OCI-LY1 (cell line): ENCODE measurements at regions not wholly inside any gene's neighbourhood (a gene's known extent, or its start where the extent isn't known, plus 50 kb on each side); places are given as distances from the start of the nearest gene placed in this dataset.

Experiments
- H2AFZ ChIP-seq: fragments of 200-600 bp; sonication (generic), shearing (Covaris generic); 2 replicates; pipeline ENCODE4 v1.6.0; 2014; ENCODE audit warnings: antibody characterized with exemption, mild to moderate bottlenecking, low read length
- H3F3A ChIP-seq: fragments of 200-600 bp; sonication (generic), shearing (Covaris generic); 2 replicates; pipeline ENCODE4 v1.6.0; 2014; ENCODE audit warnings: mild to moderate bottlenecking, antibody characterized with exemption, low read length, moderate library complexity; ENCODE audit not compliant: insufficient read depth
- H3K27ac ChIP-seq: fragments of 200-600 bp; sonication (generic); 2 replicates; pipeline ENCODE4 v1.5.1; 2014; ENCODE audit warnings: low read length, mixed run types, mild to moderate bottlenecking, low read depth; ENCODE audit not compliant: poor library complexity, severe bottlenecking
- H3K27me3 ChIP-seq: fragments of 200-600 bp; sonication (generic); 2 replicates; pipeline ENCODE4 v1.6.0; 2014; ENCODE audit warnings: antibody characterized with exemption, mild to moderate bottlenecking, low read length, moderate library complexity; ENCODE audit not compliant: insufficient read depth
- H3K36me3 ChIP-seq: fragments of 200-600 bp; sonication (generic); 2 replicates; pipeline ENCODE4 v1.6.1; 2014; ENCODE audit warnings: mild to moderate bottlenecking, antibody characterized with exemption, low read length, moderate library complexity, mixed read lengths; ENCODE audit not compliant: insufficient read depth
- H3K4me1 ChIP-seq: fragments of 200-600 bp; sonication (generic); 2 replicates; pipeline ENCODE4 v1.5.1; 2014; ENCODE audit warnings: mild to moderate bottlenecking, low read length, moderate library complexity; ENCODE audit not compliant: insufficient read depth, severe bottlenecking
- H3K4me2 ChIP-seq: fragments of 200-600 bp; sonication (generic), shearing (Covaris generic); 2 replicates; pipeline ENCODE4 v1.6.1; 2014; ENCODE audit warnings: low read length
- H3K4me3 ChIP-seq: fragments of 200-600 bp; sonication (generic); 2 replicates; pipeline ENCODE4 v1.5.1; 2014; ENCODE audit warnings: low read length, low read depth, mild to moderate bottlenecking, mixed read lengths; ENCODE audit not compliant: poor library complexity, severe bottlenecking
- H3K79me2 ChIP-seq: fragments of 200-600 bp; shearing (Covaris generic); 2 replicates; pipeline ENCODE4 v1.6.1; 2016; ENCODE audit warnings: mixed run types, low read length, mixed read lengths; ENCODE audit not compliant: insufficient read depth
- H3K9ac ChIP-seq: fragments of 200-600 bp; sonication (generic), shearing (Covaris generic); 2 replicates; pipeline ENCODE4 v1.6.1; 2014; ENCODE audit warnings: mild to moderate bottlenecking, low read length, mixed read lengths
- H3K9me2 ChIP-seq: fragments of 200-600 bp; sonication (generic), shearing (Covaris generic); 2 replicates; pipeline ENCODE4 v1.6.1; 2014; ENCODE audit warnings: low read depth, mild to moderate bottlenecking, low read length, mixed read lengths
- H3K9me3 ChIP-seq: fragments of 200-600 bp; shearing (Covaris generic); 2 replicates; pipeline ENCODE4 v1.6.1; 2014; ENCODE audit warnings: low read length, mixed read lengths
- H4K20me1 ChIP-seq: fragments of 200-600 bp; sonication (generic), shearing (Covaris generic); 2 replicates; pipeline ENCODE4 v1.6.0; 2016; ENCODE audit warnings: mild to moderate bottlenecking, low read length; ENCODE audit not compliant: insufficient read depth
- CTCF ChIP-seq: fragments of 200-600 bp; sonication (generic), shearing (Covaris generic); IDR thresholded peaks from 2 replicates; pipeline ENCODE4 v1.5.1; 2017; ENCODE audit warnings: mild to moderate bottlenecking, antibody characterized with exemption, low read length, moderate library complexity, mixed read lengths
- EZH2 ChIP-seq: fragments of 200-600 bp; sonication (generic), shearing (Covaris generic); IDR thresholded peaks from 2 replicates; pipeline ENCODE4 v1.8.0; 2017; ENCODE audit warnings: borderline replicate concordance, mixed run types, mild to moderate bottlenecking, antibody characterized with exemption, low read length, moderate library complexity, mixed read lengths

GRCh38 chr3:17994167-17994566 is 251.7 kb upstream of the TBC1D5 start:
- no peak overlapping the region for H2AFZ ChIP-seq
- H3K4me2 ChIP-seq = no peak overlapping the region
- no peaks in the 10 kb centered on the region for H3K4me1 ChIP-seq
- H4K20me1 ChIP-seq = no peaks in the 10 kb centered on the region
- no peak overlapping the region for H3K4me3 ChIP-seq
- H3K9ac ChIP-seq = no peak overlapping the region
- no peaks in the 10 kb centered on the region for H3F3A ChIP-seq
- no peak overlapping the region for H3K27ac ChIP-seq
- no peaks in the 10 kb centered on the region for H3K36me3 ChIP-seq
- H3K9me3 ChIP-seq = no peaks in the 10 kb centered on the region
- no peaks in the 10 kb centered on the region for H3K79me2 ChIP-seq
- H3K9me2 ChIP-seq = no peaks in the 10 kb centered on the region
- TF ChIP-seq EZH2 (no peak), CTCF (no peak)
- no peaks in the 10 kb centered on the region for H3K27me3 ChIP-seq

- H4K20me1 ChIP-seq = no peaks in the 10 kb centered on the region
- no peaks in the 10 kb centered on the region for H3K36me3 ChIP-seq
- no peaks in the 10 kb centered on the region for H3K79me2 ChIP-seq
- no peak overlapping the region for H2AFZ ChIP-seq
- no peaks in the 10 kb centered on the region for H3K9me3 ChIP-seq
- no peaks in the 10 kb centered on the region for H3K27me3 ChIP-seq
- no peak overlapping the region for H3K27ac ChIP-seq
- H3K4me1 ChIP-seq = no peaks in the 10 kb centered on the region
- H3K4me3 ChIP-seq = no peak overlapping the region
- TF ChIP-seq EZH2 (no peak), CTCF (no peak)
- H3K4me2 ChIP-seq = no peak overlapping the region
- H3K9me2 ChIP-seq = no peaks in the 10 kb centered on the region
- H3F3A ChIP-seq = no peaks in the 10 kb centered on the region
- no peak overlapping the region for H3K9ac ChIP-seq
Observed at GRCh38 chr3:17990390-17990789, 248.0 kb upstream of the TBC1D5 start.

- H4K20me1 ChIP-seq = no peaks in the 10 kb centered on the region
- H3K4me1 ChIP-seq = no peaks in the 10 kb centered on the region
- no peak overlapping the region for H2AFZ ChIP-seq
- no peaks in the 10 kb centered on the region for H3K9me3 ChIP-seq
- H3K9ac ChIP-seq = no peak overlapping the region
- no peaks in the 10 kb centered on the region for H3K79me2 ChIP-seq
- H3F3A ChIP-seq = no peaks in the 10 kb centered on the region
- no peak overlapping the region for H3K27ac ChIP-seq
- no peak overlapping the region for H3K4me2 ChIP-seq
- H3K27me3 ChIP-seq = no peaks in the 10 kb centered on the region
- TF ChIP-seq CTCF (no peak), EZH2 (no peak)
- H3K9me2 ChIP-seq = no peaks in the 10 kb centered on the region
- no peaks in the 10 kb centered on the region for H3K36me3 ChIP-seq
- H3K4me3 ChIP-seq = no peak overlapping the region
Observed at GRCh38 chr3:17986348-17986816, 244.0 kb upstream of the TBC1D5 start.
